ENCODE measurements at regions not wholly inside any gene's neighbourhood (a gene's known extent, or its start where the extent isn't known, plus 50 kb on each side); places are given as distances from the start of the nearest gene placed in this dataset.

GRCh38 chr2:550860-551567, 126.2 kb downstream of the TMEM18 start:
- DNase-seq, result no peak

GRCh38 chr2:545711-546650, 131.2 kb downstream of the TMEM18 start:
- no peak for DNase-seq

DNA sequence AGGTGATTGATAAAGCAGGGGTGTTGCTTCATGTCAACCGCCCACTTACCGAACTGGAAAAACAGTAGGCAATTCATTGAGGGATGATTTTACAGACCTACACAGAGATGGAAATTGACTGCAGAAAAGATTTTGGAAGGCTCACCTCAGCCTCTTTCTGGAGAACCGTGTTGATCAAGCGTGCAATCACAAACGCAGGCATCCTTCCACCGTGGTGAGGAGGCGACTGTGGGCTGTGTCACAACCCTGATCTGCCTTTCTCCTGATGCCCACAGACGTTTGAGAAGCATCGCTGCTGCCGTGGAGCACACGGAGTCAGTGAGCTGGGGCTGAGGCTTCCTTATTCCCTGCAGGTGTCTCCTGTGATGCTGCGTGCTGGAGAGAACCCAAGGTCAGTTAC, 132.0 kb downstream of the TMEM18 start:
- DNase-seq, result no peak

GRCh38 chr2:538646-539045, 138.6 kb downstream of the TMEM18 start:
- no peak for DNase-seq

DNA sequence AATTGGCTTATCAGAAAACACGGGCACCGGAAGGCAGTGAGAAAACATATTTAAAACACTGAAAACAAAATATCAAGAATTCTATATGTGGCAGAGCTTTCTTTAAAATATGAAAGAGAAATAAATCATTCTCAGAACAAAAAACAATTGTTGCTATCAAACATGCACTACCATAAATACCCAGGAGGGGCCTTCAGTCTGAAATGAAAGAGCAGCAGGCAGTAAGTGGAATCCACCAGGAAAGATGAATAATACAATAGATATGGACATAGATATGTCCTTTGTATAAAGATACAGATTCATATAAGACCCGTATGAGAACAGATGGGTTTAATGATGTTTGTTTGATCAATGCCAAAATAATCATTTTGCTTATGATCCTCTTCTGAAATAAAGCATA, 142.0 kb downstream of the TMEM18 start:
- DNase-seq, result peak; percentile 37

DNA sequence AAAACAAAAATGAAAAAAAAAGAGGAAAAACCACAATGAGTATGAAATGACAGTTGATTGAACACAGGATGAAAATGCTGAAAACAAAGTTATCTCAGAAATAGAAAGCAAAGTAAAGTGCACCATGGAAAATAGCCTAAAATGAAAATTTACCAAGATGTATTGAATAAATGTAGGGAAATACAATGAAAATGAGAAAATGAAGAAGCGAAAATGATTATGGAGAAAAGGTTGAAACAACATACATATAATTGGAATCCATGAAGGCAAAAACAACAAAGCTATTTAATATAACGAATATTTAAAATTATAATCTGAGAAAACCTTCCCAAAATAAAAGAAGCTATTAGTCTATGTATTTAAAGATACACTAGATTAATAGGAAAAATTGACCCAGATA, 147.4 kb downstream of the TMEM18 start:
- DNase-seq, result no peak

- peak; percentile 92 for DNase-seq
Measured at GRCh38 chr2:529424-529823, 147.8 kb downstream of the TMEM18 start.

GRCh38 chr2:527581-527980, 149.6 kb downstream of the TMEM18 start:
- no peak for DNase-seq

DNA sequence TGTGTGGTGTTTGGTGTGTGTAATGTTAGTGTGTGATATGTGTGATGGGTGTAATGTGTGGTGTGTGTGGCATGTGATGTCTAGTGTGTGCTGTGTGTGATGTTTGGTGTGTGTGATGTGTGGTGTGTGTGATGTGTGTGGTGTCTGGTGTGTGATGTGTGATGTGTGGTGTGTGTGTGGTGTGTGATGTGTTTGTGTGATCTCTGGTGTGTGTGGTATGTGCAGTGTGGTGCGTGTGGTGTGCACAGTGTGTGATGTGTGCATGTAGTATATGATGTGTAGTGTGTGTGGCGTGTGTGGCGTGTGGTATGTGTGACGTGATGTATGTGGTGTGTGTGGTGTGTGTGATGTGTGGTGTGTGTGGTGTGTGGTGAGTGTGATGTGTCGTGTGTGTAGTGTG, 150.3 kb downstream of the TMEM18 start:
- DNase-seq, result no peak

DNA sequence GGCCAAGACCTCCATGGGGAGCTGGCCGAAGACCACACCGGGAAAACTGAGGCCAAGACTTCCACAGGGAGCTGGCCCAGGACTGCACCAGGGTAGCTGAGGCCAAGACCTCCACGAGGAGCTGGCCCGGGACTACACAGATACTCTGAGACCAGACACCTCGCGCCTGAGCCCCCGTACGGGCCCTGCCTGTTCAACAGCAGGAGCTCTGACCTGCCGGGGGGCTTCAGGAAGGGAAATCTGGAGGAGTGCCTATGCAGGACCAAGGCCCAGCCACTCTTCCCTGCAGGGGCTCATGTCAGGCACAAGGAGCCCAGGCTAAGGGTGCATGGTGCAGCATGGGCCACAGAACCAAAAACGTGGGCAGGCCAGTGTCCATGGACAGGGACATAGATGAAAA, 151.6 kb downstream of the TMEM18 start:
- DNase-seq, result no peak

DNA sequence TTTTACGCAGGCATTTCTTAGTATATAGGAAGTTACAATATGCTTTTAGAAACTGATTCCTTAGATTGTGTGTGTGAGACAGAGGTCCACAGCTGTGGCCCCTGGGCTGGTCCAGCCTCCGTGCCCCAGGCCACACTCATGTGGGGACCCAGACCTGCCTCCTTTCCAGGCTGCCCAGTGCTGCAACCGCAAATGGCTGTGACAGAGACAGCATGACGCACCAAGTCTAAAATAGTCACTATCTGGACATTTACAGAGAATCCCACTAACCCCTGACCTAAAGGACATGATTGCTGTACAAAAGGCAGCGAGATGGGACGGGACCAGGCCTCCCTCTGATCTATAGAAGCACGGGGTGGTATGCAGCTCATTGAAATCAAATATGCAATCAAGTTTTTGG, 152.2 kb downstream of the TMEM18 start:
- DNase-seq, result no peak

- DNase-seq, result no peak
Measured at GRCh38 chr2:524442-524841, 152.8 kb downstream of the TMEM18 start.

GRCh38 chr2:523698-524270, 153.4 kb downstream of the TMEM18 start:
- no peak for DNase-seq

- DNase-seq, result no peak
Measured at GRCh38 chr2:522776-523175, 154.4 kb downstream of the TMEM18 start.

- DNase-seq, result no peak
Measured at GRCh38 chr2:521853-522530, 155.2 kb downstream of the TMEM18 start.

DNA sequence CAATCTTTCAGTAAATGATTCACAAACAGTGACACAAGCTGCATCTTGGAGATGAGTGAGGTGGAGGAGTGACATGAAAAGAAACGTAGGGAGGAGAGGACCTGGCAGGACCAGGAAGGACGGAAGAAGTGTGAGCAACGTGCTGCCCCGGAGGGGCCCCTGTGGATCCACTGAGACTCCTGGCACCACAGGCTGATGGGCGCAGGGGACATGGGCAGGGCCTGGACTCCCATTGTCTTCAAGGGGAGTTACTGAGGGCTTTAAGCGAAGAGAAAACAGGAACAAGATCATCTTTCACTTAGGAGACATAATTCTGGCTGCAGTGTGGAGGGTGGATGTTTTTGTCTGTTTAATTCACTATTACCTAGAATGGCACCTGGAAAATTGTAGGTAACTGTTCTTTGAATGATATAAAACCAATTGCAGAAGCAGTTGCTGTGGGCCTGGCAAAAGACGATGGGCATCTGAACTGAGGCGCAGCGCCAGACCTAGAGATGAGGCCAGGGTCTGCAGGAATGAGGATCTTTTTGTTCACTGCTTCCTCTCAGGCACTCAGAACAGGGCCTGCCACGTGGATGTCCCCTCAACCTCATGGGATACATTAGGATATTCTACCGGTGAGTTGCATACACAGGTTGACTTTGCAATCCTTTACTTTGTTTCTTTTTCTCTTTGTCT, 156.4 kb downstream of the TMEM18 start:
- no peak for DNase-seq

DNA sequence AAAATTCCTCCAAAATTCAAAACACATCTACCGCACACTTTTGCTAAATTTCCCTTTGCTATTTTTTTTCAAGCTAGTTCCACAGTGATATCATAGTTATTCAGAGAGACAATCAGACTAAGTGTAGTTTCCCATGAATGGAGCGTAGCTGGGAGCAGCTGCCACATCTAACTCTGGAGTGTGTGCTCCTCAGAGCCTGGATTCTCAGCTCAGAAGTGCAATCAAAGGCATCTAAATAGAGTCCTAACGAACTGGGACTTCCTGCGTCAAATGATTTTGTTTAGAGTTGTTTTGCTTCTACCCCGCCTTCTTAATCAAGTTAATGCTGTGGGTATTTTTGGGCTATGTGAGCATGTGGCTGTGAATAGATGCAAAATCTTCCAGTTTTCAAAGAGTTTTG, 160.3 kb downstream of the TMEM18 start:
- DNase-seq, result no peak

DNA sequence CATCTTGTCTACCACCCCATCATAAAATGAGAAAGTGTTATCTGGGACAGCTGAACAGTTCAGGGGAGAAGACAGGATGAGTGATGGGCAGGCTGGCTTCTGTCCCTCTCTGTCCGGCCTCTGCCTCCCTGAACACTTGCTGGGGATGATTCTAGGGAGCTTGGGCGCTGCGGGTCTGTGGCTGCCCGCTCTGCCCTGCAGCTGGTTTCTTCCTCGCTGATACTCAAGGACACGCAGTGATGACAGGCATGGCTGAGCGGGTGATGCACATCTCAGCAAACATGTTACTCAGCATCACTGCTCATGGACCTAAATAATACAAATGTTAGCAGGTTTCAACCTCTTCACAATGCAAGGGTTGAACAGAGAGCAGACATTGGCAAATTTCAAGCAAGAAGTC, 161.1 kb downstream of the TMEM18 start:
- DNase-seq, result no peak

DNA sequence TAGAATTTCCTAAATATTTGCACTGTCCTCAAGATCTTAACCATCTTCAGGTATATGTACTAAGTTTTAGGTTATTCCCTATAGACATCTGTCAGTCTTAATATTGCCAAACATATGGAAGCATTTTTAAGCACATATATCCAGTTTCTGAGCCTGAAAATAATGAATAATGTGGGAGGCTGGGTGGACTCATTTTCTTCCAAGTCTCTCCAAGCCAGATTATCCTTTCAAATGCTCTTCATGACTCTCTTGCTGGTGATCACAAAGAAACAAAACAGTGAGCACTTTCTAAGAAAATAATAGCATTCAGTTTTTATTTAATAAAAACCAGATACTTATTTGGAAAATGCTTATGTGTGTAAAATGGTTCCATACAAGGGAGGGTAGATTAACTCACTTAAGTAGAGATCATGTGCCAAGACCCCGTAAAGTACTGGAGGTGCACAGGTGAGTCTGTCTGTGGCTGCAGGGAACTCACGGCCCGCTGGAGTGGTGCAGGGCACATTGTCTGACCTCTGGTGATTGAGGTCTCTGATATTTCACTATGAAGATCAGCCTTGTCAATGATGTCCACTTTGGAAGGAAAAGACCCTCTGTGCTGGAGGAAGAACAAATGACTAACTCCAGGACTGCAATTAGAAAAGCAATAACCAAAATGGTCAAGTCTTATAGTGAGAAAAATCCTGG, 161.6 kb downstream of the TMEM18 start:
- DNase-seq, result no peak

GRCh38 chr2:513981-514706, 163.1 kb downstream of the TMEM18 start:
- no peak for DNase-seq

DNA sequence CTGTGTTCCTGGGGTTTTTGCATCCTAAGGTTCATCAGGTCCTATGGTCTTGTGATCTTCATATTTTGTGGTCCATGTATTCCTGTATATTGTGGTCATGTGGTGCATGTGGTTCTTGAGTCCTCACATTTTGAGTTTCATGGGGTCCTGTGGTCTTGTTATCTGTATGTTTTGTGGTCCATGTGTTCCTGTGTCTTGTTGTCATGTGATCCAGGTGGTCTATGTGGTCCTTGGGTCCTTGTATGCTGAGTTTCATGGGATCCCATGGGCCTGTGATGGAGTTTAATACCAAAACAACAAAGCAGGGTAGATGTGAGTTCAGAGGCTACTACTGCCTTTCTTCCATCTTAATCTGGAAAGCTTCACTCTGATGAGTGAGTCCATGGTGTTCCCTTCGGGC, 166.4 kb downstream of the TMEM18 start:
- no peak for DNase-seq
